NCI-H1417 (cell line): ENCODE measurements at regions not wholly inside any gene's neighbourhood (a gene's known extent, or its start where the extent isn't known, plus 50 kb on each side); places are given as distances from the start of the nearest gene placed in this dataset.

Source experiments
- DNase-seq, 3 experiments: peaks; one replicate each; lab custom pipeline; 2025; lab: John Stamatoyannopoulos, UW

DNA sequence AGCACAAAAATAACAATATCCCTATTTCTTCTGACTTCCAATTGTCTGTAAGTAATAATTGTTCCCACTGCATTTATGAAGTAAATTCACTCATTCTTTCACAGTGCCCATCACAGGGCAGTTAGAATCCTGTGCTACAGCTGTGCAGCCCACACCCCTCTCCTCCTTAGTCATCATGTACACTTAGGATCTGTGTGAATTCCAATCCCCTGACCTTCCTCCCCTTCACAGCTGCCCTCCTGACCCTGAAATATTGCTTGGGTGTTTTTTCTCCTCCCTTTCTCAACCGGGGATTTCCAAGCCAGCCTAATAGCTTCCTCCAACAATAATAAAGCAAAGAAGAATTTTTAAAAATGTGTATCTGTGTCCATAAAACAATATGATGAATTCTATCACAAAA is 91.5 kb upstream of the BEND6 start:
- DNase-seq = no peak

DNA sequence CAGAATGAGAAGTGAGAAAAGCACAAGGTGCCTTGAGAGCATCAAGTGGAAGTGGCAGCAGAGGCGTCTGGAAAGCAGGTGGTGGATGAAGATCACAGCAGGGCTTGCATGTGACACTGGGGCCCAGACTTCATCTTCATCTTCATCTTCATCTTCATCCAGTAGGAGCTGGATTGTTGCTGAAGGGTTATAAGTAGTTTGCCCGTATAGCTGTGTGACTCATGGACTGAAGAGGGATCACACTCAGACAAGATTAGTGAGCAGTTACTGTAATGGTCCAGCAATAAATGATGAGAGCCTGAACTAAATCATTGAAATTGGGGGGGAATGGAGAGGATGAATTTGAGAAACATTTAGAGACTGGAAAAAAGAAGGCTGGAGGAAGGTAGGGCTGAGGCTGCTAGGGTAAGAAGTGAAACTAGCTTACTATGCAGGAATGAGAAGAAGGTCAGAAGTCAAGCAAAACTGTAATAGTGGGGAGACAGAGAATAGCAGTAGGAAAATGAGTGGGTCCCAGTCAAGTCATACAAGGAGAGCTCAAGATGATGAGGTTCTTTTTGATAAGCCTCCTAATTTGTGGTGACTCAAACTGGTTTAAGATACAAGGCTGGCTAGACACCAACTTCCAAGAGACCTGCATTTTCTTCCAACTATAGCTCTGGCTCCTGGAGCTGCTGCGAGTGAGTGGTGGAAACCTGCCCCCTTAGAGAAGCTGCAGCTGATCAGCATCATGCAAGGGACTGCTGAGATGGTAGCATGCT is 92.3 kb upstream of the BEND6 start:
- no peak for DNase-seq

DNA sequence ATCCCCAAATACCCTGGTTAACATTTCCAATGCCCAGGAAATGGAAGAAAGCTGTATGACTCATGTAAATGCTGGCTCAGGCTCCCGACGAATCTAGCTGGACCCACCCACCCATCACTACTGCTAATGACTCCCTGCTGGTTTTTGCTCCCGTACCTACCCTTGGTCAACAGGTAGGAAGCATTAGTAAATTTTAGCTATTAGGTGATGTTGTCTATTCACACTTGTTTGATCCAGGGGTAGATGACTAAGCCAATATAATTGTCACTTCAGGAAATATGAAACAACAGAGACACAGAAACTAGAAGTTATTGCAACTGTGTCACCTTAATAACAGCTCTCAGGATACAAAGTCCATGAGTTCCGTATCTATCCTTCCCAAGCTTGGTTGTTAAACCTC is 94.4 kb upstream of the BEND6 start:
- peak in 2 of 3 experiments; percentile 30 to 62 for DNase-seq

DNA sequence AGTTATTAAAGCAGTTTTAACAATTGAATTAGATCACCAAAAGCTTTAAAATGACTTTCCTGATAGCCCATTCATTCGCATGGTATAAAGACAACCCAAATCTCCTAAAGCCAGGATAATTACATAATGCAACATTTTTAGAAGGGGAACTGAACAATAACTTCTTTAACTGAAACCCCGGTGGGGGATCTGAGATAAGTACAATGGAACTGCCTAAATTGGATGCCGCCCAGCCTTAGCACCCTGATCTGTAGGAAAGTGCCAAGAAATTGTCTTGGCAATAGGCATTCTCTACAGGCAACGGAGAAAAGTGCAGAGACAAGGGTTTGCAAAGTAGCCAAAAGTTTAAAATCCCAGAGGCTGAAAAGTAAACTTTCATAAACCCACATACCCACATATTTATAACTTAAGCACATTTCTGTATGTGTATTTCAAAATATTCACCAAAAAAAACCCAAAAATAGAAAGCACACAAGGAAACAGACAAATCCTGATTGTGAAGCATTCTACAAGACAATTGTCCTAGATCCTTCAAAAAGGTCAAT is 98.8 kb upstream of the BEND6 start:
- no peak for DNase-seq

DNA sequence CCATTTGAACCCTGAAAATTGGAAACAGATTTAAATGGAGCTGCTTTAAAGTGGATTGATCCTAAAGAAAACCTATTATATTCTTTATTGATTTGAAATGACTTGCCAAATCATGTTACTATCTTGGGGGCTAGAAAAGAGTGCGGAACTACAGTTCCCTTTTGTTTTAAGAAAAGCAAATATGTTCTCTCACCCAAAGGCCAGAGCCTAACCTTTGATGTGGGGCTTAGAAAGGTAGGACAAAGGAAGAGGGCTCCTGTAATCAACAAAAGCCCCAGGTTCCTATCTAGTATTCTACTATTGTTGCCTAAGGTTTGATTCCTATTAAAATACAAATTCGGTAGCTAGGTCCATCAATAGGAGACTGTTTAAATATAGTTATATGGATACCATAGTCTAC is 100.8 kb upstream of the BEND6 start:
- no peak for DNase-seq

DNA sequence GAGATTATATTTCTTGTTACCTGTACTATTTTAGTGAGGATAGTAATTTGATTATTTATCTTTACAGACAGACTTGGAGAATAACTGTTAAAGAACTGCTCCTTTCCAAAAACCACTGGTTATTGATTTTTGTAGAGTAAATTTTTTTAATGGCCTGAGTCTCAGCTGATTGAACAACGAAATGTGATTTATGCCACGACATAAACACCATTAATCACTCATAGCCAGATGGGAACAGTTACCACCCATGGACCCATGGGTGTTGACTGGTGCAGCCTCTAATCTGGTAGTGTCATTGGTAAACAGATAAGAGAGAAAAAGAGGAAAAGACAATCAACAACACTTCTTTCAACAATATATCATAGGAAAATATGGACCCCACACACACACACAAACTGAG is 101.4 kb upstream of the BEND6 start:
- peak in 2 of 3 experiments; percentile 10 to 64 for DNase-seq

DNA sequence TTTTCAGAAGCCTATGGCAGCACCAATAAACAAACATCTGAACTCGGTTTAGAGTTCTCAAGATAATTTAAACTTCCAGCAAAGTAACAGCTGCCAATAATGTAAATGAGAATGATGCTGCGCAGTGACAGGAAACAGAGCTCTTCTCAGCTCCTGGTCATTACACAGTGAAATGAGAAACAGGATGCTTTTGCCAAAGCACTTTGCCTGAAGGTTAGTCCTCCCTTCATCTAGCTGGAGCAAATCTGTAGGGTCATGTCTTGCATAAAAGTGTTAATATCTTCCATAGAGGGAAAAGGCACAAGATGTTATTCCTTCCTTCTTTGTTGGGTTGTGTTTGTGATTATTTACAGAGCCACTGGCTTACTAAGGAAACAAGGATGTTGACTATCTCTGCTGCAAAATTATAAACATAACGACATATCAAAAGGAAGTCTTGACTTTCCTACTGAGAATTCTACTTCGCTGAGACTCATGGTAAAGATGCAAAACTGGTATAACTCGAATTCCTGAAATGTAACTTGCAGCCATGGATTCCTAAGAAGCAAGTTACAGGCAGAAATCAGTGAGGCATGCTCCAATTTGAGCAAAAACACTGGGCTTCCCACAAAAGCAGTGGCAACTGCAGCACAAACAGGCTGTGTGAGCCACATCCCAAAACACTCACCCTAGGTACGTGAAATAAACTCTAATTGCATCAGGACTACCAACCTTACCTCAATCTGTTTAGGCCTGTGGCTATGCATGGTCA is 102.5 kb upstream of the BEND6 start:
- peak in 1 of 3 experiments; percentile 32 for DNase-seq

DNA sequence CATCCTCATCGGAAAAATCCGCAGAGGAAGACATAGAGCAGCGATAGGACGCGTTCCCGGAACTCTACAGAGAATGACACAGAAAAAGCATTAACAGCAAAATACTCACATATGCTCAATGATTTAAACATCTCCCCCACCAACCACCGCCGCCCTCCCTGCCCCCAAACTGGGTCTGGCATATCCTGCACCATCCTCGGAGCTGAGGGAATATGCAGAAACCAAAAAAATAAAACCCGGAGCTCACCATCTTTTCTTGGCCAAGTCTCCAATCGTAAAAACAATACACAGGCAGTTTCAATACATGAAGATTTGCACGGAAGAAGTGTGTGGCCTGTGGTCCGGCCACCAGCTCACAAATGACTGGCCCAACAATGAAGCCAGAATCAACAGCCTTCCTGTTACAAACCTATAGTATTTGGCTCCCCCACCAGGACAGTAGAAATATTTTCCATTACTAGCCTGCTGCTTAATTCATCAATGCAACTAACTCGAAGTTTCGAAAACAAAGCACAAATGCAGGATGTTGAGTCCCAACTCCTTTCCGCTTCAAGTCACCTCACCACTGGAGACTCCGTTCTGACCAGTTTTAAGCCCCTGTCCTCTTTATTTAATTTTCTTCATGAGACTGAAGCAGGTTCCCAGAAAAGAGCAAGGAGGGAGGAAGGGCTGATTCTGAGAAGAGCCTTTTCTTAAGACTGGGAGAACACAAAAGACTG is 103.2 kb upstream of the BEND6 start:
- peak; percentile 34 to 76 (median 42) for DNase-seq

DNA sequence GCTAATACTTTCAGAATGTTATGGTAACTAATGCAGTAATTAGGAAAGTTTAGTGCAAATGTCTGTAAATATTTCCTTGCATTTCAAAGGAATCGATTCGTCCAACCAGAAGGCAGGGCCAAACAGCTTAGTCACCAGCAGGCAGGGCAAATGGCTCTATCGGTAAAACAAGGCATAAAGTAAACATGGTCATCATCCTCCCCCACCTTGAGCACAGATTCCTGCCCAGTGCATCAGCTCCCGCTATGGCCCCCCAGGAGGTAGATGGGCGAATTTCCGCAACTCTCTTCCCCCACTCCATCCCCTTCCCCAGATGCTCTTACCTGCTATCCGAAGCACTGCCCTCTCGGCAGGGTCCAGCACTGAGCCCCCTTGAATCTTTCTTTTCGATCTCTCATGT is 103.8 kb upstream of the BEND6 start:
- no peak for DNase-seq

DNA sequence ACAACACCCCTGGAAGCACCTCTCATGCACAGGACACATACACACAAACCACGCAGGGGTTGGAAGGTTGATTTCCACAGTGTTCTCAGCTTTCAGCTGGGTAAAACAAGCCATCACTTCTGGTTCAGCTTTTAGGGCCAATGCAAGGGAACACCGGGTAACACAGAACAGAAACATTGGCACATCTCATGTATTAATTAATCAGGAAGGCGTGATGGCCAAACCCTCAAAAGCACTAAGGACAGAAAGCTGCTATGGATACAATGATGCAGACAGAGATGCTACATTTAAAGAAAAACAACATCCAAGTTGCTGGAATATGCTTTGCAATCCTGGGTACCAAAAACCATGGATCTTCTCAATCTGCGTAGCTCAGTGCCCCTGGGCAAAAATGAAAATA is 104.3 kb upstream of the BEND6 start:
- DNase-seq = no peak

DNA sequence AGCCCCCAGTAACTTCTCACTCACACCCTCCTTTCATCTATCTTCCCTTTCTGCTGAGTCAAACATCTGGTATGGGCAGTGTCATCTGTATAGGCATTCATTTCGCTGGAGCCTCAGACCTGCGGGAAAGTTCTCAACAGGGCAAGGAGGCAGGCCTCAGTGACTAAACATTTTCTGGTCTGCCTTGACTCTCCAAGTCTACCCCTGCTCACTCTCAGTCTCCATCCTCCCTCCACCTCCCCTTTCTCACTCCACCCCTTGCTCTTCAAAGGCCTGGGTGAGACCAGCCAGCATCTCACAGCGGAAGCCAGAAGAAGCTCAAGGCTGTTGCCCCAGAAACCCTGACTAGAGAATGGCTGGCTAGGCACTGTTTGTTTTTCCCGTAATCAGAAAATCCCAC is 105.0 kb upstream of the BEND6 start:
- DNase-seq = no peak

DNA sequence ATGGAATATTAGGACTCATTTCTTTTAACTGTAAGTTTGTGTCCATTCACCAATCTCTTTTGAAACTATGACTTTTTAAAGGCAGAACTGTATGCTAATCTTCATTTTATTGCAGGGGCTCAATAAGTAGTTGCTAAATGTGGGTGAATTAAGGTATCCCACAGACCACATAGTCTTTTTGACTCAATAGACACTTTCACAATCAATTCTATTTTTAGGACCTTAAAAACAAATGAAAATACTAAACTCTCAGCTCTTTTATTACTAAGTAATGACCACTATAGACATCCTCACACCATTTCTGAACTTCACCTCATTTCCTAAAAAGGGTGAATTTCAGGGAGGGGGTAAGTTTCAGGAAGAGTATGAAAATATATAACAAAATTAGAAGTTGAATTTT is 106.8 kb upstream of the BEND6 start:
- no peak for DNase-seq

DNA sequence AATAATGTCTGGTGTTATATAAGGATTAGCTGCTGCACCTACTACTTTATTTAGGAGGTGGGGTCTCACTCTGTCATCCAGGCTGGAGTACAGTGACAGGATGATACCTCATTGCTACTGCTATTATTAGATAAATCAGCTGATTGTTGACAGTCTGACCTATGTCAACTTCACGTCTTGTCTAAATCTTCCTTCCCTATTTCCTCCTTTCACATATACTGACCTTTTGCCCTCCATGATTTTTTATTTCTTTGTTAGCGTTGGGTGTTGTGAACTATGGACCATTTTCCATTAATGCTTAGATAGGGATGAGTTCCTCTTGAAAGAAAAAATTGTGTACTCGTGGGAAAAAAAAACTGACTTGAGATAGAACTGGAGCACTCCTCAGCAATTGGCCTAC is 109.9 kb upstream of the BEND6 start:
- DNase-seq = no peak

DNA sequence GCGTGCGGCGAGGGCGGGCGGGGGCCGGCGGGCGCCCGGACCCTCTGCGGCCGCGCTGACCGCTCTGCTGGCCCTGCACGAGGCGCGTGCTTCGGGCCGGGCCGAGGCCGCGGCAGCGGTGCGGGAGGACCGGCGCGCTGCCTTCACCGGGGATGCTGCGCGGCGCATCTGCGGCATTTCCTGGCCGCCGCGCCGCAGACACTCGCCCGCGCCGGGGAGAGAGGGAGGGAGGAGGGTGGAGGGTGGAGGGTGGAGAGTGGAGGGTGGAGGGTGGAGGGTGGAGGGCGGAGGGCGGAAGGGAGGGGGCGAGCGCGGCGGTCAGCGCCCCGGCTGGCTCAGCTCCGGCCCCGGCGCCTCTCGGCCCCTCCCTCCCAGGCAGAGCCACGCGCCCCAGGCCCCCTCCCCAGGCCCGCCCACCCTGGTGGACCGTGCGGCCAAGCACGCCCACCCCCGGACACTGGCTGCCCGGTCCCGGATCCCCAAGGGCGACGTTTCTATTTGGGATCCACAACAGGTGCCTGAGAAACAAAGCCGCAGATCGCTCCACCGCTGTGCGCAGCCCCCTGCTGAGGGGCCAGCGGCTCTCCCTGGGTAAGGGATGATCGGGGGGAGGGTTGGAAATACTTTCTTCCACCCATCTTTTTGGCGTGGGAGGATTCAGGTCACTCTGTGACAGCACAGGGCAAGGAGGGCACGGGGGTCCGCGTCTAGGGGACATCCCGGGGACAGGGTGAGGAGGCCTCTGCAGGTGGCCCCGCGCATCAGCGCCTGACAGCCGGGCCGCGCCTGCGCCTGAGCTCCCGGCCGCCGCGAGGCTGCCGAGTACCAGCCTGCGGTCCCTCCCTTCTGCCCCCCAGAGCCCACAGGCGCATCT is 111.2 kb upstream of the BEND6 start:
- DNase-seq = peak; percentile 81 to 93 (median 93)

DNA sequence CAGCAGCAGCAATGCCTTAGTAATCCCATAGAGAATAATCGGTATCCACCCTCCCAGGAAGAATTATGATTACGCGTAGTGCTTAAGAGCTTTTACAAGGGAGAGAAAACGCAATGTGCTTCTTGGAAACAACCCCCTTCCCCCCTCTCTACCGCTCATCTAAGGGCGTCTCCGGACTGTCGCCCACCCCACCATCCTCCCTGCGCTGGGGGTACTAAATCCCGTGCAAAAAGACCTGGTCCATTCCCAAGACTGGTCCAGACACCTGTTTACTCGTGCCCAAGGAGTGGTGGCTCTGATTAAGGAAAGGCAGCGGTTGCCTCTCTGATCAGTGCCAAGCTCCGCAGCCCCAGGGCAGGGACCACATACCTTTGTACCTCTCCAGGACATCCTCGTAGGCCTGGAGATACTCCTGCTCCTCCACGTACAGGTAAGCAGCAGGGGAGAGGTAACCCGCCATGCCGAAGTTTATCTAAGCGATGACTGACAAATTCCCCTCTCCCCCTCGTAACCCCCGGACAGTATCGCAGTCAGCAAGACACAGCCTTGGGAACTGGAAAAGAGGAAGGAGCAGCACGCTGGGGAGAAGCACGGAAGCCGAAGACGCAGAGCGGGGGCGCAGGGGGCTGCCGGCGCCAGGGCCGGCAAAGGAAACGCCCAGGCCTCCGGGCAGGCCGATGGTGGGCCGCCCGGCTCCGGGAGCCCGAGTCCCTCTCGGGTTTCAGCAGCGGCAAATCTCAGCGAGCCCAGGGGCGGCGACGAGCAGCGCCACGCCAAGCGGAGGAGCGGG is 112.0 kb upstream of the BEND6 start:
- DNase-seq = peak; percentile 67 to 86 (median 84)

DNA sequence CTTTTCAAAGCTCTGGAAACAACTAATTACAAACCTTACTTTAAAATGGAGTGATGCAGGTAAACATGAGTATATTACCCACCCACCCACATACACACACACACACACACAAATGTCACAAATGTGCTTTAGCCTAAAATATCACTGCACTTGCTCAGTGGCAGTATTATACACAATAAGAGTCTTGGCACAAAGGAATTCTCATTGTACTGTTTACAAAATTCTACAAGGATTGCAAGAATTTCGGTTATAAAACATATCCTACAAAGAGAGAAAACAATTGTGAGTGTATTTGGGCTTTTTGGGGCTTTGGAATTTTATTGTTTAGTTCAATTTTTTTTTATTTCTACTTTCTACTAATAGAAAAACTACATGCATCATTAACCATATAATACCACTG is 113.2 kb upstream of the BEND6 start:
- DNase-seq = no peak

DNA sequence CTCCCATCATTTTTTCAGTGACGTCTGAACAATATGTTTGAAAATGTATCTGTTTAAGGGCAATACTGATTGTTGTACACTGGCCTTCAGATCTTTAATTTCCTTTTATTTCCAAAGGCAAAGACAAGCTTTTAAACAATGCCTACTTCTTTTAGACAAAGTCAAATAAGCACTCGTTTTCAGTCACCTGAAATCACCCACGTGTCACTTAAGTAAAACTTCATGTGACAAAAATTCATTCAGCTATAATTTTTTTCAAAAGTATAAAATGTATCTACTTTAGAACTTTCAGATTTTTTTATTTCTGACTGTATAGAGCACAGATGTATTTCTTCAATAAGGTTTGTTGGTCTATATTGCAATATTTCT is 113.5 kb upstream of the BEND6 start:
- no peak for DNase-seq

DNA sequence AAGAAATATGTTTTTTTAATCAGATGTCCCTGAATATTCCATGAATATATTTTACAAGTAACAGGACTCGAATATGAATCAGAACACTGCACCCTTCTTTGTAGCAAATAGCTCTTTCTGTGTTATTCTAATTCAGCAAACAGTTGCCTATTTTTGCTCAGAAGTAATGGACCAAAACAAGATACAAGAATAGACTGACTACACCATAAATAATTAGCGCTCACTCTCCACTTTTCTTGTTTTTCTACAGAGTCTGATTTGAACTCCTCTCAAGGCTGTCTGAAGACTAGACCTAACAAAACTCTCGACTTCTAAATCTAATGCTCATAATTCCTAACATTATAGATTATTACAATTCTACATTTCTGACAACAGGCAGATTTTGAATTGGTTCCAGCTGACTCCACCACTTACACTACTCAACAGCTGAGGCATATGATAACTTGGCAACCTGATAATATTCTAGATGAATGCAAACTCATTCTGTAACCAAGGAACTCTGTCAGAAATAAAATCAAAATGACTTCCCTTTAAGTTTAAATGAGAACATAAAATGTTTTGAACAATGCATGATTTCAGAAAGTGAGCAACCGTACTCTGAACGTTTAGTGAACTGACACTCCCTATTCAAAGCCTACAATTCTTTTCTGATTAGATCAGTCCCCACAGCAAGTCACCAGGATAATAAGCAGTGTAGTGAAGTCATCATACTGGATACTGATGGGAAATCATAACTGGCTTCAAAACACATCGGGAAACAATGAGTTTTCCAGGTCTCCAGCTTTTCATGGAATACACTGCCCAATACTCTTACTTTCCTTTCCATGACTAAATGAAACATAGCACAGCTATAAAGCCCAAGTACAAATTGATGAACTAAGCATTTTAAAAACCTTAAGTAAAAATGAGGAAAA is 114.2 kb upstream of the BEND6 start:
- peak in 2 of 3 experiments; percentile 17 to 66 for DNase-seq

DNA sequence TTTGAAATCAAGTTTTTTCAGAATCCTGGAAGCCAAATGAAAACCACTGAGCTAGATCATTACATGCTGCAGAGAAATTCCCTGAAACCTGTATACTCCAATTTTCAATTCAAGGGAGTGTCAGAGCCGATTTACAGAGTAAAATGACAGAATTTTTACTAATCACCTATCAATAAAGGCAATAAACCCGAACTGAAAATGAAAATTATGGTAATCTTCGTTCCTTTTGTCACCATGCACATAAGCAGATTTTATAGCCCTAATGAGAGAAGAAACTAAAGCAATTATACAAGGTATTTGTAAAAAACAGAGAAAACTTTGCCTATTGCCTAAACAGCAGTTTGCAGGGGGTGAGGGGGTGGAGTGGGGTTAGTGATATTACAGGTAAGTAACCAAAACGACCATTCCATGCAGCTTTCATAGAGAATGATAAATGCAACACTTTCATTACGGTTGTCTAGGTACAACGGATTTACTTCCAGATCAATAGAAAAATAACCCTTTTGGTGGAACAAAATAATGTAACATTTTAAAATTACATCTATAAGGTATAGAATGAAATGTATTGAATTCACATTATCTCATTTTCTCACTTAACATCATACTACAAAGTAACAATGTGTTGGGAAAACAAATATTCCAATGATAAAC is 115.2 kb upstream of the BEND6 start:
- DNase-seq = no peak
